Activated gamma-delta T cell (primary cell): ENCODE measurements at regions not wholly inside any gene's neighbourhood (a gene's known extent, or its start where the extent isn't known, plus 50 kb on each side); places are given as distances from the start of the nearest gene placed in this dataset.
"Not testable (repeated sequence)": the region's sequence is repeated elsewhere in the genome, so short reads cannot be mapped to it uniquely, and the experiment has no call there.

Experiments
- DNase-seq: peaks from one replicate; lab custom pipeline; 2025; lab: John Stamatoyannopoulos, UW

- DNase-seq = no peak
Measured at GRCh38 chr4:26208237-26208994, 112.4 kb upstream of the RBPJ start.

- not testable (repeated sequence) for DNase-seq
Measured at GRCh38 chr4:26209378-26209777, 111.4 kb upstream of the RBPJ start.

GRCh38 chr4:26212528-26212927 lies 108.3 kb upstream of the RBPJ start:
- DNase-seq = no peak

- DNase-seq = no peak
Measured at GRCh38 chr4:26213317-26213716, 107.5 kb upstream of the RBPJ start.

- DNase-seq = no peak
Measured at GRCh38 chr4:26214994-26215393, 105.8 kb upstream of the RBPJ start.

GRCh38 chr4:26215725-26216124 lies 105.1 kb upstream of the RBPJ start:
- no peak for DNase-seq

GRCh38 chr4:26217481-26217880 lies 103.3 kb upstream of the RBPJ start:
- no peak for DNase-seq

GRCh38 chr4:26217961-26218676 lies 102.7 kb upstream of the RBPJ start:
- no peak for DNase-seq

- no peak for DNase-seq
Measured at GRCh38 chr4:26218677-26219605, 101.9 kb upstream of the RBPJ start.

GRCh38 chr4:26220696-26221095 lies 100.1 kb upstream of the RBPJ start:
- DNase-seq = no peak

- no peak for DNase-seq
Measured at GRCh38 chr4:26223155-26223554, 97.7 kb upstream of the RBPJ start.

- DNase-seq = no peak
Measured at GRCh38 chr4:26226629-26227376, 94.0 kb upstream of the RBPJ start.

- no peak for DNase-seq
Measured at GRCh38 chr4:26227601-26228229, 93.1 kb upstream of the RBPJ start.

- no peak for DNase-seq
Measured at GRCh38 chr4:26228883-26229282, 91.9 kb upstream of the RBPJ start.

- no peak for DNase-seq
Measured at GRCh38 chr4:26229974-26230373, 90.8 kb upstream of the RBPJ start.

- no peak for DNase-seq
Measured at GRCh38 chr4:26233350-26233749, 87.5 kb upstream of the RBPJ start.

- DNase-seq = no peak
Measured at GRCh38 chr4:26235500-26235899, 85.3 kb upstream of the RBPJ start.

GRCh38 chr4:26237916-26238315 lies 82.9 kb upstream of the RBPJ start:
- no peak for DNase-seq

- DNase-seq = no peak
Measured at GRCh38 chr4:26238426-26238777, 82.4 kb upstream of the RBPJ start.

GRCh38 chr4:26238778-26239679 lies 81.8 kb upstream of the RBPJ start:
- DNase-seq = no peak
